ENCODE measurements at regions not wholly inside any gene's neighbourhood (a gene's known extent, or its start where the extent isn't known, plus 50 kb on each side); places are given as distances from the start of the nearest gene placed in this dataset.

DNA sequence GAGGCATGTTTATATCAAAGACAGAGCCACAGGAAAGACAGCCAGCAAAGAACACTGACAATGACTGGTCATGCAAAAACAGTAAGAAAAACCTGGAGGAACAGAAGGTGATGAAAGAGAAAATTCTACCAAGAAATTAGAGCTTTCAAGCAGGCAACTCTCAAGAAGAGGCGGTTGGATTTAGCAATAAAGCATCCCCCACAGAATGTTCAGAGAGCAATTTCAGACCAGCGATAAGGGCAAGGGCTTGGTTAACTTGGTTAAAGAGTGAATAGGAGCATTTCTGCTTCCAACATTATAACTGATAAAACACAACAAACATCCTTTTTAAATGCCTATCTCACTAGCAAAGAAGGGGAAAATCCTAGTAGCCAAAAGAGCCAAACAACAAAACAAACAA, 68.0 kb upstream of the NCKAP5 start:
- Histone ChIP-seq H4K20me1 (replicated peaks; ENCODE audit: insufficient read depth) (no peaks in the 10 kb centered on the region), H3K4me3 (no peak overlapping the region), H3K4me2 (no peak overlapping the region), H3F3A (replicated peaks; ENCODE audit: low read depth) (no peaks in the 10 kb centered on the region), H3K27me3 (ENCODE audit: insufficient read depth) (no peaks in the 10 kb centered on the region), H3K36me3 (ENCODE audit: insufficient read depth) (no peaks in the 10 kb centered on the region), H3K79me2 (replicated peaks; ENCODE audit: insufficient read depth) (no peaks in the 10 kb centered on the region), H2AFZ (no peak overlapping the region), H3K4me1 (ENCODE audit: insufficient read depth) (peaks cover 5% of the 10 kb centered on the region; the same call in 1 of the 2 replicates), H3K27ac (ENCODE audit: low read depth) (no peak overlapping the region), H3K9me2 (ENCODE audit: insufficient read depth) (no peaks in the 10 kb centered on the region)
- Mint-ChIP-seq H3K36me3 (ENCODE audit: low read depth) (no peaks in the 10 kb centered on the region), H3K9me3 (no peaks in the 10 kb centered on the region), H3K4me1 (peaks cover 14% of the 10 kb centered on the region), H3K27ac (no peak overlapping the region), H3K4me3 (no peak overlapping the region), H3K27me3 (ENCODE audit: insufficient read depth, low read depth, poor library complexity) (no peaks in the 10 kb centered on the region)
- ATAC-seq (no peak), DNase-seq (ENCODE audit: low spot score) (no peak)
- no peak for TF ChIP-seq STAT1 (IDR thresholded peaks at IDR 0.05; ENCODE audit: unreplicated experiment)
- no peak for TF ChIP-seq ETS1 (IDR thresholded peaks at IDR 0.05)
- no peak for TF ChIP-seq ZNF331 (CRISPR knock-in tag; IDR thresholded peaks at IDR 0.05; ENCODE audit: low read depth)
- no peak for TF ChIP-seq EZH2 (IDR thresholded peaks at IDR 0.05; ENCODE audit: low read depth, unreplicated experiment)
- no peak for TF ChIP-seq JUNB (IDR thresholded peaks at IDR 0.05; ENCODE audit: unreplicated experiment)
- TF ChIP-seq ZNF114 (CRISPR knock-in tag; IDR thresholded peaks at IDR 0.05), result no peak
- TF ChIP-seq, protein P1, sequence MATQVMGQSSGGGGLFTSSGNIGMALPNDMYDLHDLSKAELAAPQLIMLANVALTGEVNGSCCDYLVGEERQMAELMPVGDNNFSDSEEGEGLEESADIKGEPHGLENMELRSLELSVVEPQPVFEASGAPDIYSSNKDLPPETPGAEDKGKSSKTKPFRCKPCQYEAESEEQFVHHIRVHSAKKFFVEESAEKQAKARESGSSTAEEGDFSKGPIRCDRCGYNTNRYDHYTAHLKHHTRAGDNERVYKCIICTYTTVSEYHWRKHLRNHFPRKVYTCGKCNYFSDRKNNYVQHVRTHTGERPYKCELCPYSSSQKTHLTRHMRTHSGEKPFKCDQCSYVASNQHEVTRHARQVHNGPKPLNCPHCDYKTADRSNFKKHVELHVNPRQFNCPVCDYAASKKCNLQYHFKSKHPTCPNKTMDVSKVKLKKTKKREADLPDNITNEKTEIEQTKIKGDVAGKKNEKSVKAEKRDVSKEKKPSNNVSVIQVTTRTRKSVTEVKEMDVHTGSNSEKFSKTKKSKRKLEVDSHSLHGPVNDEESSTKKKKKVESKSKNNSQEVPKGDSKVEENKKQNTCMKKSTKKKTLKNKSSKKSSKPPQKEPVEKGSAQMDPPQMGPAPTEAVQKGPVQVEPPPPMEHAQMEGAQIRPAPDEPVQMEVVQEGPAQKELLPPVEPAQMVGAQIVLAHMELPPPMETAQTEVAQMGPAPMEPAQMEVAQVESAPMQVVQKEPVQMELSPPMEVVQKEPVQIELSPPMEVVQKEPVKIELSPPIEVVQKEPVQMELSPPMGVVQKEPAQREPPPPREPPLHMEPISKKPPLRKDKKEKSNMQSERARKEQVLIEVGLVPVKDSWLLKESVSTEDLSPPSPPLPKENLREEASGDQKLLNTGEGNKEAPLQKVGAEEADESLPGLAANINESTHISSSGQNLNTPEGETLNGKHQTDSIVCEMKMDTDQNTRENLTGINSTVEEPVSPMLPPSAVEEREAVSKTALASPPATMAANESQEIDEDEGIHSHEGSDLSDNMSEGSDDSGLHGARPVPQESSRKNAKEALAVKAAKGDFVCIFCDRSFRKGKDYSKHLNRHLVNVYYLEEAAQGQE (IDR thresholded peaks at IDR 0.05; ENCODE audit: unreplicated experiment), result no peak
- TF ChIP-seq NANOG (IDR thresholded peaks at IDR 0.05; ENCODE audit: borderline replicate concordance), result no peak
- TF ChIP-seq CREB1 (CRISPR knock-in tag; IDR thresholded peaks at IDR 0.05; ENCODE audit: low read depth), result no peak
- no peak for TF ChIP-seq EZH2phosphoT487 (IDR thresholded peaks at IDR 0.05; ENCODE audit: unreplicated experiment)

DNA sequence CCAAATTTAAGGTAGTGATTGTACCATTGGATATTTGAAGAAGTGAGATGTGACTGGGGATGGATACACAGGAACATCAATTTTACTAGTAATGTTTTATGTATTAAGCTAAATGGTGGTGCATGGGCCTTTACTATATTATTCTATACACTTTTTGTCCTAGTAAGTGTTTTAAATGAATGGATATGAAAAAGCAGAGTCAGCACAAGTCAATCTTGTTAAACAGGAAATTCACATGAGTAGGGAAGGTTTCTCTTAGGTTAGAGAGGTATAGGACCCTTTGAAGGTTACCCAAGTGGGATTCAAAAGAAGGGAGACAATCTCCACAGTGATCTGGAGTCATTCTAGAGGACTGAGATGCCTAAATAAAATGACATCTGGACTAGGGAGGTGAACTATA, 71.8 kb upstream of the NCKAP5 start:
- Mint-ChIP-seq H3K27ac (no peak overlapping the region), H3K4me3 (no peak overlapping the region), H3K9me3 (no peaks in the 10 kb centered on the region), H3K27me3 (ENCODE audit: insufficient read depth, low read depth, poor library complexity) (no peaks in the 10 kb centered on the region), H3K4me1 (peaks cover 42% of the 10 kb centered on the region), H3K36me3 (ENCODE audit: low read depth) (no peaks in the 10 kb centered on the region)
- TF ChIP-seq ZNF114 (CRISPR knock-in tag; IDR thresholded peaks at IDR 0.05) (no peak), NANOG (IDR thresholded peaks at IDR 0.05; ENCODE audit: borderline replicate concordance) (no peak), JUNB (IDR thresholded peaks at IDR 0.05; ENCODE audit: unreplicated experiment) (no peak), ETS1 (IDR thresholded peaks at IDR 0.05) (no peak), EZH2phosphoT487 (IDR thresholded peaks at IDR 0.05; ENCODE audit: unreplicated experiment) (no peak), CREB1 (CRISPR knock-in tag; IDR thresholded peaks at IDR 0.05; ENCODE audit: low read depth) (no peak), POLR2AphosphoS5 (IDR thresholded peaks at IDR 0.05; ENCODE audit: low read depth) (no peak)
- TF ChIP-seq, protein P2, sequence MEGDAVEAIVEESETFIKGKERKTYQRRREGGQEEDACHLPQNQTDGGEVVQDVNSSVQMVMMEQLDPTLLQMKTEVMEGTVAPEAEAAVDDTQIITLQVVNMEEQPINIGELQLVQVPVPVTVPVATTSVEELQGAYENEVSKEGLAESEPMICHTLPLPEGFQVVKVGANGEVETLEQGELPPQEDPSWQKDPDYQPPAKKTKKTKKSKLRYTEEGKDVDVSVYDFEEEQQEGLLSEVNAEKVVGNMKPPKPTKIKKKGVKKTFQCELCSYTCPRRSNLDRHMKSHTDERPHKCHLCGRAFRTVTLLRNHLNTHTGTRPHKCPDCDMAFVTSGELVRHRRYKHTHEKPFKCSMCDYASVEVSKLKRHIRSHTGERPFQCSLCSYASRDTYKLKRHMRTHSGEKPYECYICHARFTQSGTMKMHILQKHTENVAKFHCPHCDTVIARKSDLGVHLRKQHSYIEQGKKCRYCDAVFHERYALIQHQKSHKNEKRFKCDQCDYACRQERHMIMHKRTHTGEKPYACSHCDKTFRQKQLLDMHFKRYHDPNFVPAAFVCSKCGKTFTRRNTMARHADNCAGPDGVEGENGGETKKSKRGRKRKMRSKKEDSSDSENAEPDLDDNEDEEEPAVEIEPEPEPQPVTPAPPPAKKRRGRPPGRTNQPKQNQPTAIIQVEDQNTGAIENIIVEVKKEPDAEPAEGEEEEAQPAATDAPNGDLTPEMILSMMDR (conservative IDR thresholded peaks at IDR 0.05; ENCODE audit: low read depth in 2 of 2), result no peak
- no peak for ATAC-seq
- no peaks in the 10 kb centered on the region for H3K9me2 ChIP-seq (ENCODE audit: insufficient read depth)
- no peak for DNase-seq (ENCODE audit: low spot score)
- no peaks in the 10 kb centered on the region for H3K79me2 ChIP-seq (replicated peaks; ENCODE audit: insufficient read depth)
- no peak overlapping the region for H2AFZ ChIP-seq
- peaks cover 25% of the 10 kb centered on the region for H3K4me1 ChIP-seq (ENCODE audit: insufficient read depth)
- no peaks in the 10 kb centered on the region for H4K20me1 ChIP-seq (replicated peaks; ENCODE audit: insufficient read depth)
- no peaks in the 10 kb centered on the region for H3K27me3 ChIP-seq (ENCODE audit: insufficient read depth)
- H3K36me3 ChIP-seq (ENCODE audit: insufficient read depth), result no peaks in the 10 kb centered on the region
- no peak overlapping the region for H3K4me3 ChIP-seq
- no peak overlapping the region for H3K27ac ChIP-seq (ENCODE audit: low read depth)
- H3F3A ChIP-seq (replicated peaks; ENCODE audit: low read depth), result no peaks in the 10 kb centered on the region
- no peak overlapping the region for H3K4me2 ChIP-seq

Measured in GM23338 (cell line).